Superior temporal gyrus (tissue), 1 donor: ENCODE measurements at regions not wholly inside any gene's neighbourhood (a gene's known extent, or its start where the extent isn't known, plus 50 kb on each side); places are given as distances from the start of the nearest gene placed in this dataset.
A peak's percentile ranks its signal among the peaks of the same experiment; 100 is the strongest.
"Not testable (repeated sequence)": the region's sequence is repeated elsewhere in the genome, so short reads cannot be mapped to it uniquely, and the experiment has no call there.

ENCODE experiments used
- DNase-seq: peaks from one replicate; pipeline ENCODE4 v3.0.0-alpha.2; 2016; ENCODE audit errors: extremely low spot score

- no peak for DNase-seq
Measured at GRCh38 chr14:34063470-34064164, 112.7 kb upstream of the EGLN3 start.

- DNase-seq: no peak
Measured at GRCh38 chr14:34063042-34063441, 112.2 kb upstream of the EGLN3 start.

GRCh38 chr14:34062353-34062973 is 111.6 kb upstream of the EGLN3 start:
- no peak for DNase-seq

DNA sequence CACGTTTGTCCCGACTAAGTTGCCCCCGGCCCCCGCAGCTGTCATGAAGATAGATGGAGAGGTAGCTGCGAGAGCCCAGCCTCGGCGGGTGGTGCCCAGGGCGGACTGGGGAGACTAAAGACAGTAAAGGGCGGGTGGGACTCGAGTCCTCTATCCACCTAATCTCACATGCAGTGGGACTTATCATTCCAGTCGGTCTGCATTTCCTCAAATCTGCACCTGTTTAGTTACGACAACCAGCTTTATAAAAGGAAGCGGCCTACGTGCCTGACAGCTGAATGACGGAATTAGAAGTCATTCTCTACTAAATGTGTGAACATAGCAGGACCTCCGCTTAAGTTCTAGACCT is 109.8 kb upstream of the EGLN3 start:
- no peak for DNase-seq

GRCh38 chr14:34059925-34060650 is 109.2 kb upstream of the EGLN3 start:
- peak; percentile 60 for DNase-seq

DNA sequence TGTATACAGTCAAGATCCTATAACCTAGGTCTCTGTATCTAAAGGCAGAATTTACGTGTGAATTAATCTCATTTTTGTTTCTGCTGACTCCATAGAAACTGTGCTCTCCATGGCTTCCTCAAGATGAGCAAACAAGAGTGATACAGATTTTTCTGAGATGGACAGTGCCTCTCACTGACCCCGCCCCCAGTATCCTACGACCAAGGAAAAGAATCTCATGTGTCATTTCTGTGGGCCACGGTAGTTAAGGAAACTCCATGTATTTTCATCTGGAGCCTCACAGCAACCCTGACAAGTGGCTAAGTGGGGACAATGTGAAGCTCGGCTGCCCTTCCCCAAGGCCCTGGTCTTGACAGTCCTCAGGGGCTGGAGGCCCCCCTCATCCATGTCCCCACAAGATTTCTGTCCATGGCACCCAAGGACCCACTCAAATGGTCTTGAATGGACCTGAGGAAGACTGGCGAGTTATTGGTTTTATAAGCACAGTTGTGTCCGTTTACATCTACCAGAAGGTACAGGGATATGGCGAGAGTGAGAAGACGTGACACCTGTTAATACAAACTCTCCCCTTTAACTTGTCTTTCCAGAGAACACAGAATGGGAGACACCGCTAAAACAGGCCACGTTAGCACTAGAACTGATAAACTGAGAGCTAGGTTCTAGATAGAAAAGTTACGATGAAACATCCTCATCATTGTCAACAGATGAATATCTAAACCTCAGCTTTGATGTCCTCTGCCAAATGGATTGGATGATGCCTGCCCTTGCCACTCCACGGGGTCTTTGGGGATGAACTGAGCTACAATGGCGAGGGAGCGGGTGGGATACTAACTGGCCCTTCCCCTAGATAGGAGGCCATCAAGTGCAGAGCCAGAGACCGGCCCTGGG is 108.4 kb upstream of the EGLN3 start:
- no peak for DNase-seq

DNA sequence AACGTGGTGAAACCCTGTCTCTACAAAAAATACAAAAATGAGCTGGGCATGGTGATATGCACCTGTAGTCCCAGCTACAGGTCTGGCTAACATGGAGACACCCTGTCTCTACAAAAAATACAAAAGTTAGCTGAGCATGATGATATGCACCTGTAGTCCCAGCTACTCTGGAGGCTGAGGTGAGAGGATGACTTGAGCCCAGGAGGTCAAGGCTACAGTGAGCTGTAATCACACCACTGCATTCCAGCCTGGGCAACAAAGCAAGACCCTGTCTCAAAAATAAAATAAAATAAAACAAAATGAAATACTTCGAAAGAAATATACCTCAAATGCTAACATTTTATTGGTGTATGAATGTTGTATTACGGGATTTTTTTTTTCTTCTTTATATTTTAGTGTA is 107.6 kb upstream of the EGLN3 start:
- no peak for DNase-seq

- no peak for DNase-seq
Measured at GRCh38 chr14:34056046-34056445, 105.2 kb upstream of the EGLN3 start.

GRCh38 chr14:34055157-34055950 is 104.5 kb upstream of the EGLN3 start:
- DNase-seq: no peak

GRCh38 chr14:34053666-34054065 is 102.8 kb upstream of the EGLN3 start:
- DNase-seq: no peak

- DNase-seq: no peak
Measured at GRCh38 chr14:34052658-34053014, 101.8 kb upstream of the EGLN3 start.

DNA sequence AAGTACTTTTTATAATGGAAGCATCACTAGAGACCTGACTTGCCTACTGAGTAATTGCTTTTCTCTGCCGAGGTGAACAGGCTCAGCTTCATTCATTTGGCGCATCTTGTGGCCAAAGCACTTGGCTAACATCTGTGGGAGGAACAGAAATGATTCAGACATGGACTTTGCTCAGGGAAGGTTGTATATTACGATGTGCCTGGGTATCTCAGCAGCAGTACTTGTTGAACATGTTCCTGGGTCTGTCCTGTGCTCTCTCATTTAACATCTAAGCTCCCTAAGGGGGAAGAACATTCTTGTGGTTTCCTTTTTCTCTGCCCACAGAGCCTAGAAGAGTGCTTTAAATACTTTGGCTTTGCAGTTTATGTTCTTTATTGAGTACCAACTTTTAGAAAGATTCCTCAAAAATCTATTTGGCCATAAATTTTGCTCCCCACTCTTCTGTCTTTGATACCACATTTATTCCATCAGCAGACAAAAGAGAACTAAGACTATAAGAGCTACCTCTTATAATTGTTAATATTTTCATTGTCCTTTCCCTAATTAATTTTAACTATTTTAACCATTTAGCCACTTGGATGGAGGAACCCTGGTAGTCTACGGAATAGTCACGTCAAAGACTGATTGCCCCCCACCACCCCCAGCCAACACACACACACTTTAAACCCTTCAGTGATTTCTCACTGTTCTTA is 101.2 kb upstream of the EGLN3 start:
- DNase-seq: no peak

DNA sequence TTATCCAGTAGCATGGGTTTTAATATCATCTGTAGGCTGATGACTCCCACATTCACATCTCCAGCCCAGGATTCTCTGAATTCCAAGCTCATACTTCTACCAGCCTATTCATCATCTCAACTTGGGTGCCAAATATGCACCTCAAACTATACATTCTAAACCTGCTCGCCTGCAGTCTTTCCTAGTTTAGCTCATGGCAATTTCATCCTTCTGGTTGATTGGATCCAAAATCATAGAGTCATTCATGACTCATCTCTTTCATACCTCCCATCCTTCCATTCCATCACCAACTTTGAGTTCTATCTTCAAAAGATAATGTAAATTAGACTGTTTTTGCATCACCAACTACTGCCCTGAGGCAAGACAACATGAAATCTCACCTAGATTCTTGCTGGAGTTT is 99.7 kb upstream of the EGLN3 start:
- DNase-seq: no peak

DNA sequence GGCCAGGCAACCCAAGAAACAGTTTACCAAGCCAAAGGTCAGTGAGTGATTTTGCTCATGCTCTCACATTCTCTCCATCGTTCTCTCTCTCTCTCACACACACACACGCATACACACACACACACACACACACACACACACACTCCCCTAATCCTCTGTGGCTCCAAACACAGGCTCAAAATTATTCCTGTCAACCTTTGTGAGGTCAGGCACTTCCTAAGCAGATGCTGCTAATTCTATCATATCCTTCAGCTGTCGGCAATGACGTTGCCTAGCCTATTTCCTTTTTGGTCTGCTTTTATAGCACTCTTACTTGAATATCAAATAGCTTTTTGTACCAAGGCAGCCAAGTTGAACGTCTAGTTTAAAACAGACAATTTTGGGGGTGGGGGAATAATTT is 98.9 kb upstream of the EGLN3 start:
- DNase-seq: no peak

- not testable (repeated sequence) for DNase-seq
Measured at GRCh38 chr14:34049187-34049586, 98.3 kb upstream of the EGLN3 start.

GRCh38 chr14:34046799-34047520 is 96.1 kb upstream of the EGLN3 start:
- DNase-seq: no peak

DNA sequence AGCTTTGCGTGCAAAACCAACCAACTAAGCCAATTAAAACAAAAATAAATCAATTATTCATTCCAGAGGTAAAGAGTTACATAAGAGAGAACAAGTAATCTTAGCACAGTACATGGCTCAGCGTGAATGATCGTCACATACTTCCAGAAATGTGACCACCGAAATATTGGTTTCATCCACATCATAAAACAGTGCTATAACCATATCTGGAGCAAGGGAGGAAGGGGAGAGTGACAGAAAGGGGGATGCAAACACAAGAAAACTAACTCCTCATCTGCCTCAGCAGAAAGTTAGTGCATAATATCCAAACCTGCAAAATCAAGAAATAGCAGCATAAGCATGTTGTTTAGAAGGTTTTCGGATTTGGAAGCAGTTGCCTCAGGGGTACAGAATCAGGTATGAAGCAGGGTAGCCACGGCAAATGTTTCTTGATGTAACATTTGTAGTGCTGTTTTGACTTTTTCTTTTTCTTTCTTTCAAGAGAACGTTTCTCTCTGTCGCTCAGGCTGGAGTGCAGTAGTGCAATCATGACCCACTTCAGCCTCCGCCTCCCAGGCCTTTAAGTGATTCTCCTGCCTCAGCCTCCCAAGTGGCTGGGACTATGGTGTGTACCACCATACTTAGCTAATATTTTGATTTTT is 93.9 kb upstream of the EGLN3 start:
- no peak for DNase-seq

DNA sequence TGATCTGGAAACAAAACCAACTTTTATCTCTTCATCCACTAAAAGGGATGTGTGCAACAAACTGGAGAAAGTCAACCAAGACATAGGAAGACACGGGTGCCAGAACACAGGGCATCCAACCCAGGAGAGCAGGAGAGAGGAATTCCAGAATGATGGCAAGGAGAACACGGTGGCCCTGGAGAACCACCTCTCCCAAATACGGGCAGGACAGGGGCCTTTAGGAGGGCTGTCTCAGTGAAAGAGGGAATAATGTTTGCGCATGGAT is 93.4 kb upstream of the EGLN3 start:
- DNase-seq: no peak

DNA sequence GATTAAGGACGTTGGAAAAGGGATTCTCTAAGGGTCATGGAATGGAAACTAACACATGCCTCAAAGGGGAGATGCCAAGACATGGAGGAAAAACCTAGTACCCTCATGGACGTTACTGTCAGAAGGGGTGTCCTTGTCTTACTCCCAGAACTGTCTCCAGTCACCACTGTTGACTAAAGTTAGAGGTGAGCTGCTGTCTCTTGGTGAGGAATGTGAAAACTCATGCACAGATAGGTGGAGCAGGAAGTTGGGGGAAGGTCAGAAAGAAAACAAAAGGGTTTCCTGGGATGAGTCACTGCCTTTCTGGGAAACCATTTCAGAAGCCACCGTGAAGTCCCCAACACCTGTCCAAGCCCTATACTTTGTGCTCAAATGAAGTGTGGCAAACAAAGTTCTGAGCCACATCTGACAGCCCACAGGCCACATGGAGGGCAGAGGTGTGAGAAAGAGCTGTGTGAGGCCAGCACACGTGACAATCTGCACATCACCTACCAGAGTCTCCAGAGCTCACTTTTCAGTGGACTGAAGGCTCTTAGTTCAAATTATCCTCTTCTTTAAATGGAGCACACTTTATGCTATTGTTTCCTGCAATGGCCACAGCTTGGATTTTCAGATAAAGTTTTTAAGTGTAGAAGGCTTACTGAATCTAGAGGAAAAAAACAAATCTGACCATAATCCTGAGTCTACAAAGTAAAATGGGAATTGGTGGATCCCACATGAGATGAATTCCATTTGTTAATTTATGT is 92.9 kb upstream of the EGLN3 start:
- DNase-seq: no peak
